NCI-H748 (cell line): ENCODE measurements at regions not wholly inside any gene's neighbourhood (a gene's known extent, or its start where the extent isn't known, plus 50 kb on each side); places are given as distances from the start of the nearest gene placed in this dataset.

Source experiments
- DNase-seq: peaks from one replicate; lab custom pipeline; 2025; ENCODE audit not compliant: unreplicated experiment; lab: John Stamatoyannopoulos, UW

DNA sequence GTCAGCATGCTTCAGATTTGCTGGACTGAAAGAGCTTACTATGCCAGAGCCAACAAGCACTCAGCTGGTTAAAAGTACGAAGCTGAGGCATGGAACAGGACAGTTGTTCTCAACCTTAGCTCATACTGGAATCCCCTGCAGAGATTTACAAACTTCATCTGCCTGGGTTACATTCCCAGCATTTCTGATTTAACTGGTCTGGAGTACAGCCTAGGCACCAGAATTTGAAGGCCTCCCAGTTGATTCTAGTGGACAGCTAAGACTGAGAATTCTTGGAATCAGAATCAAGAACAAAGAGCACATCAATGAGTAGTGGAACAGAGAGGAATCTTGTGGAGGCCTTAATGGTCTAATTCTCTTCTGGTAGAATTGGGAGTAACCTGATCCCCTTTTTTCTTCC lies 298.2 kb upstream of the NXPH2 start:
- no peak for DNase-seq

DNA sequence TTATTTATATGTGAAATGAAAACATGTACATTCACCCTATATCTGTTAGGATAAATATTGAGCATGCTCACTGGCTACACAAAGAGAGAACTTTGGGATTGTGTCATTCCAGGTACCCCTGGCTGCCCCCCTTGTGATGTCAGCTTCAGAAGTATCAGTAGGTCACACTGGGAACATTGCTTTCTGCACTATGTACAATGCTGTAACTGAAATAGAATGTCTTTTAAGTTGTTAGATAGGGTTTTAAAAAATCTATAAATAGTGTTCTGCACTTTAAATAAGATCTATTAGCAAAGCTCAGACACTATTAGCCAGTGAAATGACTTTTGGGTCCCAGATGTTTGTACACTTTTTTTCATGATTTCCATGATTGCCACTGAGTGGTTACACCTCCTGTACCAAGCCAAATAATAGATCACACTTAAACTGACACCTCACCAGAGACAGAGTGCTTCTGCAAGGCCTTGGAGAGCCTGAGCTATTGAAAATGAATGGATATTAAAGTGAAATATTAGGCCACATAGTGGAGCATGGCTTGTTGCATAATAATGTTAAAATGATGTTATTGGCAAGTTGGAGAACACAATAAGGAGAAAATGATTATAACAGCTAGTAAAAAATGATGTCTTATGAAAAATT lies 297.0 kb upstream of the NXPH2 start:
- DNase-seq, result no peak

DNA sequence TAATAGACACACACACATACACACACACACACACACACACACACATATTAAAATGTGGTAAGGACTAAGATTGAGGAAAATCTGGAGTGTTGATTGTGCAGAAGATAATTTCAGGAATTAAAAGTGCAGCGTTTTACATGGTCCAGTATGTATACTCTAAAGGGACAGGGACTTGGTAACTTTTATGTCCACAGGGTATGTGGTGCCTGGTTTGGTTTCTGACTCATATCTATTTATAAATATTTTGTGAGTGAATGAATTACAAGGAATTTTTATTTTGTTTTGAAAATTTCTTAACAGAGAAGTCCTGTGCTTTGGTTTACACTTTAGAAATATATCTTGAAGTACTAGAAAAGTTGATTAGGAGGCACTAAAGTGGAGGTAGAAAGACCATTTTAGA lies 287.7 kb upstream of the NXPH2 start:
- DNase-seq, result no peak

DNA sequence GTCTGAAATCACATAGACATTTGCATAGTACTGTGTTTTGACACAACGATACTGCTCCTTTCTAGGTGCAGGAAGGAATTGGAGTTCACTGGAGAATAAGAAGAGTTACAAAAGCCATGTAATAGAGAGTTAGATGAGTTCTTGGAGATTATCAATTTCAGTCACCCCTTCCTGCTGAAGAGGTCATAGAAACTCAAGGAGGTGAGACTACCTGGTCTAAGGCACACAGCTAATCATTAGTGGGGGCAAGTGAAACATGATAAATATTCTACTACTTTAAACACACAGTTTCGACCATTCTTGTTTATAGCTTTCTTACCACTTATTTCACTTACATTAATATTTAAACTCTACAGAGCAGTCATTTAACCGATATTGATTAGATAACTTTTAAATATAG lies 286.9 kb upstream of the NXPH2 start:
- DNase-seq, result no peak

DNA sequence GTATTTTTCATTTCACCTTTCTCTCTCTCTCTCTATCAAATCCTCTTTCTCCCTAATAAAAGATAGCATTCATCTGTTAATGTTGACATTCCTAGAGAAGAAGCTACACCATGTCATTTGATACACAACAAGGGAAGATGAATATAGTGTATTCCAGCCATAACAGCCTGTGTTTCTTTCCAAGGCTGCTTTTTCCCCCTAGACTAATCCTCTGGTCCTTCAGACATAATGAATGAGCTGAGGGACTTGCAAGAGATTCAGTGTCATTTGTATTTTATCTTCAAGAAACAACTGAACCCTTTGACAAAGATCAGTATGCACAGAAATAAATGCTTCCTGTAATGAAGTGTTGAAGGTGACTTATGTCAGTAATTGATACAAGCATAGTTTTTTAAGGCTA lies 284.0 kb upstream of the NXPH2 start:
- no peak for DNase-seq

DNA sequence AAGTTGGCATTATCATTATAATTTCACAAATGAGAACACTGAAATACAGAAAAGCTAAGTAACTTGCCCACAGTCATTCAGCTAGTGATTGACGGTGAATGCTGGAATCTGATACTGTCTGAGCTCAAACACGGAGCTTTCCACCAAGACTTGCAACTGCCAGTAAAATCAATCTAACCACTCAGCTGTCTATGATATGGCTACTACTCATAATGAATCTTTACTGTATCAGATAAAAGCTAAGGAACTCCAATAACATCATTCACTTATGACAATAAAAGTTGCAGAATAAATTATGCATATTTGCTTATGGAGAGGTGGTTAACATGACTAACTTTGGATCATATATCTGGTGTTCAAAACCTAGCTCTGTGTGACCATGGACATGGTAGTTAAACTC lies 279.4 kb upstream of the NXPH2 start:
- no peak for DNase-seq

DNA sequence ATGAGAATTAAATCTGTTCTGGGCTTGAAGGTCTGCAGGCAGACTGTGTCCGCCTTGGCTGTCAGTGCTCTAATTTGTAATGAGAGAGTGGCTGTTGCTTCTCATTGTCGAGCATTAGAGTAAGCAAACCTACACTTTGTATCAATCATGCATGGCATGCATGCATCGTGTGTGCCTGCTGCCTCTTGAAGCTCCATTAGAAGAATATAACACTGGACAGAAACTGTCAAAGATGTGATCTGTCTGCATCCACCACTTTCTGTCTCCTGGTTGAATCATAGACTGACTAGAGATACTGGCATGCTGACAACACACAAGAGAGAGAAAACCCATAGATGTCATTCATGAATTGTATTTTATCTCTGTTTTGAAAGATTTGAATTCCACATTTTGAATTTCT lies 275.0 kb upstream of the NXPH2 start:
- DNase-seq, result no peak

DNA sequence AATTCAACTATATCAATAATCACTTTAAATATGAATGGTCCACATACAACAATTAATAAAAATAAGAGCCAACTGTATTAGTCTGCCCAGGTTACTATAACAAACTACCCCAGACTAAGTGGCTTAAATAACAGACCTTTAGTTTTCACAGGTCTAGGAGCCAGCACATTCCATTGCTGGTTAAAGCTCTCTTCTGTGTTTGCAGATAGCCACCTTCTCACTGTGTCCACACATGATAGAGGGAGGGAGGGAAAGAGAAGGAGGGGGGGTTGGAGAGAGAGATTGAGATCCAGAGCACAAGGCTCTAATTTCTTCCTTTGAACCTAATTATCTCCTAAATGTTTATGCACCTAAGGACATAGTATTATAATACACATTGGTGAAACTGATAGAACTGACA lies 267.8 kb upstream of the NXPH2 start:
- no peak for DNase-seq

DNA sequence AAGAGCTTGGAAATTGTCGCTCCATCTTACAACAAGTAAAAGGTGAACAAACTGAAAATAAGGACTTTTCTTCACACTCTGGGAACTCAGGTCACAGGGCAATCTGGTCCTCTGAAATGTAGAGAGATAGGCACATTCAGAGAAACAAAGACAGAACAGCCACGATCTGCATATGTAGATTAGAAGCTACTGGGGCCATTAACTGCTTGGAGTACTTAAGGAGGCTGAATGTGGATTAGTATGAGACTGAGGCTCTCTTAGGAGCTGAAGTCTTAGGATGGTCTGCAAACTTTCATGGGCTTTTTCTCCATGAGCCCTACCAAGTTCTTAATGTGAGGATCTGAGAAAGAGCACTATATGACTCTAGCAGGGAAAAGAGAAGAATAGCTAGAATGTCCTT lies 265.3 kb upstream of the NXPH2 start:
- DNase-seq, result no peak

DNA sequence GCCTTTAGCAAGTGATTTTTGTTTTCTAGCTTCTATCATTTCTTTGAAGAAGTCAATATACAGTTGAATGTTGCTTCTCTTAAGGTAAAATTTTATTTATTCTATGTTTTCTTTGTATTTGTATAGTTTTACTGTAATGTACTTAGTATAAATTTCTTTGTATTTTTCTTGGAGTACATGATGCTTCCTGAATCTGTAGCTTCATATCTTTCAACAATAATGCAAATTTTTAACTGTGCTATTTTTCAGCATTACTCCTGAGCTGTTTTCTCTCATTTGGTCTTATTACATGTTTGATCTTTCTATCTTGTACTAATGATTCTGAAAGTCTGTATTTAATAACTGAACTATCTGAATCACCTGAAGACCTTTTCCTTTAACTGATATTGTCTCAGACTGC lies 253.9 kb upstream of the NXPH2 start:
- no peak for DNase-seq

DNA sequence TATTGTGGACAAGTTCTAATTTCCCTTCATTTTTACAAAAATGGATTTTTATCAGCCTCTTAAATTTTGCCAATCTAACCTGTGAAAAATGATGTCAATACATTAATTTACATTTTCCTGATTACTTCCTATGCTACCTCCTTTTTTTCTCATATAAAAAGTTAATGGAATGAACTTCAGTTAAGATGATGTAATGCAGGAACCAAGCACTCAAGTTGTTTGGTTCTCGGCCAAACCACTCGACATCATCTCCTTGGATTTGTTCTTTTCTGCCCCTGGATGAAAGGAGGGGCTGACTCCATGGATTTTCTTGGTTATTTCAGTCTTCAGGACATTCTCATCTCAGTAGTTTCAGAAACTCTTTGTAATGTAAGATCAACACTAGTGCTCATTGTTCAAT lies 253.1 kb upstream of the NXPH2 start:
- no peak for DNase-seq

DNA sequence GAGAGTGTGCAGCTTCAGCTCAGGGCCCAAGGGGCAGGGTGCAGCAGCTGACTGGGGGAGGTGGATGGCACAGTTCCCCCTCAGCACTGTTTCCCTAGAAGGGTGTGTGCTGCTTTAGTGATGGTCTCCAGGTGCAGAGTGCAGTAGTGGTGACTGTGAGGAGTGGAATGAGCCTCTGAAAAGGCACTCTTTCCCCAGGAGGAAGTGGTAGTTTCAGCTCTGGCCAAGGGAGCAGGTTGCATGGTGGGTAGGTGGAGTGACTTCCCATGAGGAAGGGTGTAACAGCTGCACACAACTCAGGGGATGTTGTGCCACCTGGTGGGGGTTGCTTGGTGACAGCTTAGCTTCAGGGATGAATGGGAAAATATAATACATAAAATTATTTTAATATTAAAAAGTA lies 251.5 kb upstream of the NXPH2 start:
- peak; percentile 23 for DNase-seq

DNA sequence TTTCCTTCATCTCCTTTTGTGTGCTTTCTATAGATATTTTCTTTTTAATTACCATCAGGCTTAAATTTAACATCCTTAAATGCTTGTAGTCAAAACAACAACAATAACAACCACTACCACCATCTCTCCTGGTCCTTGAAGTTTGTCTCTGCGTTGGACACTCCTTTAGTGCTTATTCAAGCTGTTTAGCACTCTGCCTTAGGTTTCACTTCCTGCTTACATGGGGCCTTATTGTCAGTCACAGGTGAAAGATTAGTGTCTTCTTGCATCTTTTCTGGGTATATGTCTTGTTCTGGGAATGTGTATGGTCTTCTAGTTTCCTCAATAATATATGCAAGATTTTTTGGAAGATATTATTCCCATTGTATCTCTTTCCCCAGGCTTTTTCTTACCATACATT lies 240.1 kb upstream of the NXPH2 start:
- DNase-seq, result no peak

DNA sequence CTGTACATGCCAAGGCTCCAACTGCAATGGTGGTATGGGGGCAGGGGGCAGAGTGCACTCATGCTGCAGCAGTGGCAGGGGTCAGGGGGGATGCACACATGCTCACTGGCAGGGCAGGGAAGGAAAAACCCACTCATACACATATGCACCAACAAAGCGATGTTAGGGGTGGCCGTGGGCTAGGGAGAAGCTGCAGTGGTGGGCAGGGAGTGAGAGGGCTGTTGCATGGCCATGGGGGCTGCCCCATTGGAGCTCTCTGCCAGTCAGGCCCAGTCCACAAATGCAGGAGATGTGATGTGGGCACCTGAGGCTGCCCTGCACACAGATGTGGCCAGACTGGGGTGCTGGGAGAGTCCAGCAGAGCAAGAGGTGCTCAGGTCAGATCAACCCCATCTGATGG lies 238.1 kb upstream of the NXPH2 start:
- no peak for DNase-seq

DNA sequence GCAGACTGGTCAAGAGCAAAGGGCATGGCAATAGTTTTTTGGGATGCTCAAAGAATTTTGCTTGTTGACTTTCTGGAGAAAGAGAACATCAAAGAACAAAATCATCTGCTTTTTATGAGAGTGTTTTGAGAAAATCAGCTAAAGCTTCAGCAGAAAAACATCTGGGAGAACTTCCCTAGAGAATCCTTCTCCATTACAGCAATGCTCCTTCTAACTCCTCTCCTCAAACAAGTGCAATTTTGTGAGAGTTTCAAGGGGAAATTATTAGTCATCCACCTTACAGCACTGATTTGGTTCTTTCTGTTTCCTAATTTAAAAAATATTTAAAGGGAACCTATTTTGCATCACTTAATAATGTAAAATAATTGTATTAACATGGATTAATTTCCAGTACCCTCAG lies 226.9 kb upstream of the NXPH2 start:
- DNase-seq, result no peak

DNA sequence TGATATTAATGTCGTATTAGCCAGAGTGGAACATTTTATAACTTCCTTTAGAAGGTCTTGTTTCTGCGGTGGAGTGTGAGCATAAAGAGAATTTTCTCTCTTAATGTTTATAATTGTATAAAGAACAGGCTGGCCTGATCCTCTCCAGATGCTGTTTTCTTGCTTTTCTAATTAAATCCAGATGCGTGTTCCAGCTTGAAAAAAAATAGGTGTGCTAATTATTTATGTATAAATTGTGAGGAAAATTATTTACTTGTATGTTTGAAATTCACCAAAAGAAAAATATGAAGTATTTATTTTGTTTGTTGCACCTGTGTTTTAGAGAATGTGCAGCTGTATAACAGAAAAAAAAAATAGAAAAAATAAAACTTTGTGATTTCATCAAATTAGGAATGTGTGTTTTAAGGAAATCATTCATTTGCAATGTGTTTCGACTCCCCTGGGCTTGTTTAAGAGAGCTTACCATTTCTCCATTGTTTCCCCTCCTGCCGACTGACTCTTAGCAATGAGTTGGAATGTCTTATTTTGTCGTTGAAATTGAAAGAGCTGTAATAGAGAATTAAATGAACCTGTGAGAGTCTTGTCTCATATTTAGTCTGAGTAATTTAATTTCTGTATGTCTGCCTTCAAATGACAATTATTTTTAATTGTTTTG lies 220.1 kb upstream of the NXPH2 start:
- no peak for DNase-seq

DNA sequence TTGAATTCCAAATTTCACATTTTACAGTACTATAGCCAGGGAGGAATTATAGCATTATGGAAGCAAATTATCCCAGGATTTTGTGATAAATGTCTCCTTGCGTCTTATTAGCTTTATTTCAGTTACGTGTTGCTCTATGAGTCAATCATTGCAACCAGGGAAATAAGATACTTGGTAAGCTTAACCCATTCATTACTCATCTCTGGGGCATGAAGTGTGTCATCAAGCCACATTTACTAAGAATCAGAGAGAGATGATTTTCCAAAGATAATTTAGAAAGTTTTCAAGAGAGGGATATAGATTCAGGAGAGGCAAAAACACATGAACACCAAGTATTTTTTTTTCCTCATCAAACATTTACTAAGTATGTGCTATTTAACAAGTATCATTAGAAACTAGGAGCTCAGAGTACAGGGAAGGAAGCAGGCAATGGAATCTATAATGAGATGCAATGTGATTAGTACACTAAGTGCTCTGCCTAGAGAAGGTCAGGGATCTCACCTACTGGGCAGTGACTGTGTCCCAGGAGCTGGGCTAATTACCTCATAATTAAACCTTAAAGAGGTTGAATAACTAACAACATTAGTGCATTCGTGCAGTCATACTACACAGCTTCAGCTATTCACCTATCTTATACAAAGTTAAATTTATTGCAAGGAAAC lies 217.8 kb upstream of the NXPH2 start:
- DNase-seq, result no peak

DNA sequence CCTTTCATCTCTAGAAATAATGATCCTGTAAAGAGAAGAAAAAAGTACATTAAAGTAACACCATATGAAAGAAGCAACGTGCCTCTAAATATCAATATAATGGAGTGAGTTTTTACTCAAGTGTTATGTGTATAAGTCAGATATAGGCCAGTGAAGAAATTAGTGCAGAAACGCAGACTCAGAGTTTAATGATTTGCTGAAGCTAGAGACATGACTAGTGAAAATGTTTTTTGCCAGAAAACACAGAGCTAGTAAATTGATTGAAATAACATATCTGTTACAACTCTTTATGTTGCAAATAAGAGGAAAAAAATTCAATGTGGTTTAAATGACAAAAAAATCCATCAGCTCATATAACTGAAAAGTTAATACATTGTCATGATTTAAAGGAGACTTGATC lies 217.2 kb upstream of the NXPH2 start:
- no peak for DNase-seq

DNA sequence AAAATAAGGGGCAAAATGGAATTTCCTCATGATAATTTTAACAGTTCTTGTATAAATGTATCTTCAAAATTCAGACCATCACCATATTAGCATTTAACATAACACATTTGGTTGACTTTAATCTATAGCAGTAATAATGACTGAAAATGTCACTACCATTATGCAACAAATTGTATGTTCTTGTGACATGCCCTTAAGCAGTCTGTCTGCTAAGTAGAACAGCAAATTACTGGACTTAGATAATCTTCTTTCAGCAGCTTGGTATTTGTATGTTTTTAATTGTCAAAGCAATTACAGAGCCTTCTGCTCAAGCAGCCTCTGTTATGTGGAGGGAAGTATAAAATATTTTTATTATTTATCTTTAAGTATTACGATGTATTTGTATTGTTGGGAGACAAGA lies 214.3 kb upstream of the NXPH2 start:
- DNase-seq, result no peak

DNA sequence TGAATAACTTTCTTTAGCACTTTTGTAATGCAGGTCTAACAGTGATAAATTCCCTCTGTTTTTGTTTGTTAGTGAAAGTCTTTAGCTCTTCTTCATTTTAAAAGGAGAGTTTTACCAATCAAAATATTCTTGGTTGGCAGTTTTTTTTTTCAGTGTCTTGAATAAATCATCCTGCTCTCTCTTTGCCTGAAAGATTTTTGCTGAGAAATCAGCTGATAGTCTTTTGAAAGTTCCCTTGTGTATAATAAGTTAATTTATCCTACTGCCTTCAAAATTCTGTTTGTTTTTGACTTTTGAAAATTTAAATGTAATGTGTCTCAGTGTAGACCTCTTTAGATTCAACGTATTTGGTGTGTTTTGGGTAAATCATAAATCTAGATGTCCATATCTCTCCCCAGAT lies 205.7 kb upstream of the NXPH2 start:
- no peak for DNase-seq

DNA sequence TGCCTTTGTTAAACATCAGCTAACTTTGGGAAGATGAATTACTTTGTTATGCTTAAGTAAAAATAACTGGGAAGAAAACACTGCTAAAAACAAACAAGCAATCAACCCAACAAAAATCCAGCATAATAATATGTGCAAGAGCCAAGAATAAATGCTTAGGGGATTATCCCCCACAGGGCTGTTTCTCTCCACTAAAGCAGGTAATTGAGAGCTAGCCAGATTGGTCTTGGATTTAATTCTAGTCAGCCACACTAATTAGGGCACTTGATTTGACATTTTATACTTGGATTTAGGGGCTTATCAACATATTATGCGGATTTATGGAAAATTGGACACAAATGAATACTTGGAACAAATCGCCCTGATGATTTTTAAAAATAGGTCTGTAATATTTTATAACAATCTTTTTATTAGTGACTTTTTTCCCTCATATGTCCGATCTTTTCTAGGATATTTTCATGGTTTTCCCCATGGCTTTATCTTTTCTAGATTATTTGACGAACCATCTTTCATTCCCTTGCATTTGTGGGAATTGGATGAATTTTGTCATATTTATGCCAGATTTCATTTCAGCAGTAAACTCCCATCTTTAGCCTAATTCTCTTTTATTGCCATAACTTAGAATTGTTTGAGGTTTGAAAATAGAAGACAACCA lies 199.1 kb upstream of the NXPH2 start:
- DNase-seq, result no peak

DNA sequence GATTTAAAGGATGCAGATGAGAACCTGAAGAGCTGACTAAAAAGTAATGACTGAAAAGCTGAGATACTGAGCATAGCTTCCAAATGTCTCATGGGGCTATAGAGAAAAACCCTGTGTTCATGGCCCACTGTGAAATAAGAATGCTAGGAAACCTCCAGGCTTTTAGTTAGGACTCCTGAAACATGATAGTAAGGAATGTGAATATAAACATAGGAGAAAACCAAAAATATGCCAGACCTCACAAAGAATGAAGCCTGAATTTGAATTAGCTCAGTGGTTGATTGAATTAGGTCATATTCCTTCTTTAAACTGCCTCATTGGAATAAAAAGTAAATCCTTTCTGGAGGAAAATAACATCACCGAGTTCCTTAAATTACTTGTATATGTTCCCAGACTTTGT lies 194.5 kb upstream of the NXPH2 start:
- DNase-seq, result no peak
